HCT116 (cell line): ENCODE measurements at regions not wholly inside any gene's neighbourhood (a gene's known extent, or its start where the extent isn't known, plus 50 kb on each side); places are given as distances from the start of the nearest gene placed in this dataset.

Source experiments
- ATAC-seq: fragments of 200-7000 bp; cut with Tn5 transposase; 2 replicates; pipeline ENCODE4 v1.9.1; 2020; ENCODE audit warnings: mild to moderate bottlenecking, moderate library complexity
- BruUV-seq: library from RNA; stranded (reverse); fragments of 400-500 nt; replicated peaks from 2 replicates; lab custom pipeline; 2021; lab: Mats Ljungman, UMichigan
- CTCF ChIA-PET: fragments of 300-600 bp; sonication (Branson Sonifier 250); formaldehyde crosslinking; loops from one replicate; lab custom pipeline; 2021; ENCODE audit warnings: antibody characterized with exemption; lab: Charles Lee
- POLR2A ChIA-PET: fragments of 300-600, 350-600 bp; sonication (Branson Sonifier 250); formaldehyde crosslinking; loops from one replicate; lab custom pipeline; 2021; ENCODE audit warnings: antibody characterized with exemption; lab: Charles Lee
- RAD21 ChIA-PET, 2 experiments: fragments of 300-600 bp; sonication (Branson Sonifier 250); formaldehyde crosslinking; loops; one replicate each; lab custom pipeline; 2023; ENCODE audit warnings: low total read pairs in 2 of 2; ENCODE audit not compliant: uncharacterized antibody in 2 of 2, unreplicated experiment in 2 of 2, low non-redundant PET in 1 of 2; lab: Charles Lee
- DNase-seq: peaks from one replicate; pipeline ENCODE4 v3.0.0-alpha.2; 2010; ENCODE audit warnings: low read depth, low spot score
- H2AFZ ChIP-seq: fragments of 200-600 bp; shearing (Covaris generic), sonication (generic); 2 replicates; pipeline ENCODE4 v1.6.1; 2017; ENCODE audit warnings: low read depth, mixed run types, mixed read lengths, antibody characterized with exemption, low read length; ENCODE audit not compliant: poor library complexity, severe bottlenecking
- H3K27ac ChIP-seq: 2 replicates; pipeline ENCODE4 v1.5.1; 2012; ENCODE audit warnings: low read depth, low read length
- H3K27me3 ChIP-seq: fragments of 200-600 bp; sonication (generic); 2 replicates; pipeline ENCODE4 v1.6.1; 2016; ENCODE audit warnings: mixed run types, low read length, mixed read lengths; ENCODE audit not compliant: insufficient read depth
- H3K36me3 ChIP-seq, 2 experiments: fragments of 200-500 bp in 1 of 2; fragments of 200-600 bp in 1 of 2; sonication (Bioruptor generic) in 1 of 2; sonication (generic) in 1 of 2; 2 replicates each; pipeline versions ENCODE4 v1.5.1 to v1.6.1; 2014 to 2016; ENCODE audit warnings: low read length in 2 of 2, inconsistent platforms in 1 of 2, mixed read lengths in 1 of 2, mixed run types in 1 of 2; ENCODE audit not compliant: insufficient read depth in 2 of 2, control insufficient read depth in 1 of 2
- H3K4me1 ChIP-seq, 2 experiments: fragments of 200-600 bp in 1 of 2; sonication (generic) in 1 of 2; 2 replicates each; pipeline versions ENCODE4 v1.5.1 to v1.6.1; 2012 to 2017; ENCODE audit warnings: low read length in 2 of 2, inconsistent platforms in 1 of 2, mild to moderate bottlenecking in 1 of 2, mixed read lengths in 1 of 2, mixed run types in 1 of 2, moderate library complexity in 1 of 2; ENCODE audit not compliant: insufficient read depth in 2 of 2, control insufficient read depth in 1 of 2
- H3K4me2 ChIP-seq: fragments of 200-600 bp; sonication (generic); 2 replicates; pipeline ENCODE4 v1.6.1; 2017; ENCODE audit warnings: mixed run types, low read length, mixed read lengths
- H3K4me3 ChIP-seq, 2 experiments: fragments of 200-600 bp in 1 of 2; sonication (generic) in 1 of 2; replicated peaks in 1 of 2; 2 replicates each; pipeline ENCODE4 v1.5.1; 2011 to 2016; ENCODE audit warnings: low read length in 2 of 2, control low read depth in 1 of 2, low read depth in 1 of 2, mild to moderate bottlenecking in 1 of 2, mixed read lengths in 1 of 2, mixed run types in 1 of 2
- H3K79me2 ChIP-seq: fragments of 200-600 bp; sonication (generic); 2 replicates; pipeline ENCODE4 v1.6.1; 2017; ENCODE audit warnings: mild to moderate bottlenecking, mixed run types, low read length, moderate library complexity, mixed read lengths; ENCODE audit not compliant: insufficient read depth
- H3K9ac ChIP-seq: fragments of 200-600 bp; sonication (generic); 2 replicates; pipeline ENCODE4 v1.6.1; 2016; ENCODE audit warnings: low read length, mixed read lengths
- H3K9me2 ChIP-seq: fragments of 200-600 bp; sonication (generic), shearing (Covaris generic); 2 replicates; pipeline ENCODE4 v1.6.1; 2017; ENCODE audit warnings: mixed run types, mild to moderate bottlenecking, moderate library complexity; ENCODE audit not compliant: insufficient read depth
- H3K9me3 ChIP-seq, 2 experiments: fragments of 200-500 bp in 1 of 2; fragments of 200-600 bp in 1 of 2; sonication (Bioruptor generic) in 1 of 2; sonication (generic) in 1 of 2; 2 replicates each; pipeline ENCODE4 v1.6.1; 2014 to 2017; ENCODE audit warnings: low read length in 2 of 2, mixed read lengths in 2 of 2, inconsistent platforms in 1 of 2, low read depth in 1 of 2, mild to moderate bottlenecking in 1 of 2, mixed run types in 1 of 2, moderate library complexity in 1 of 2; ENCODE audit not compliant: control insufficient read depth in 1 of 2, insufficient read depth in 1 of 2
- H4K20me1 ChIP-seq: fragments of 200-600 bp; sonication (generic), shearing (Covaris generic); 2 replicates; pipeline ENCODE4 v1.6.1; 2017; ENCODE audit warnings: mixed run types, mild to moderate bottlenecking, moderate library complexity; ENCODE audit not compliant: insufficient read depth
- CBX3 ChIP-seq: IDR thresholded peaks from 2 replicates; pipeline ENCODE4 v1.6.1; 2012; ENCODE audit warnings: low read depth
- CEBPB ChIP-seq: IDR thresholded peaks from 2 replicates; pipeline ENCODE4 v1.6.1; 2012; ENCODE audit warnings: low read depth
- CTCF ChIP-seq, 3 experiments: fragments of 200-600 bp in 1 of 3; sonication (generic) in 1 of 3; IDR thresholded peaks in 2 of 3; conservative IDR thresholded peaks in 1 of 3; 2 replicates each; pipeline ENCODE4 v1.5.1; 2012 to 2017; ENCODE audit warnings: low read depth in 2 of 3, low read length in 2 of 3, antibody characterized with exemption in 1 of 3, borderline replicate concordance in 1 of 3, control low read depth in 1 of 3, mild to moderate bottlenecking in 1 of 3, mixed read lengths in 1 of 3, mixed run types in 1 of 3, moderate library complexity in 1 of 3; ENCODE audit not compliant: insufficient read depth in 1 of 3
- JUND ChIP-seq: IDR thresholded peaks from 2 replicates; pipeline ENCODE4 v1.6.1; 2012
- POLR2A ChIP-seq: IDR thresholded peaks from 2 replicates; pipeline ENCODE4 v1.7.0; 2011; ENCODE audit warnings: borderline replicate concordance; ENCODE audit not compliant: insufficient read depth, insufficient read length; ENCODE audit errors: extremely low read depth
- POLR2AphosphoS5 ChIP-seq: IDR thresholded peaks from 2 replicates; pipeline ENCODE4 v1.6.1; 2011; ENCODE audit warnings: mild to moderate bottlenecking, low read depth, low read length, moderate library complexity
- RAD21 ChIP-seq: IDR thresholded peaks from 2 replicates; pipeline ENCODE4 v1.6.1; 2012; ENCODE audit warnings: low read depth, mild to moderate bottlenecking
- REST ChIP-seq: IDR thresholded peaks from 2 replicates; pipeline ENCODE4 v1.6.1; 2012; ENCODE audit warnings: low read depth
- SIN3A ChIP-seq: IDR thresholded peaks from 2 replicates; pipeline ENCODE4 v1.6.1; 2012; ENCODE audit warnings: low read depth
- SP1 ChIP-seq: IDR thresholded peaks from 2 replicates; pipeline ENCODE4 v1.6.1; 2012; ENCODE audit warnings: low read depth
- TCF7L2 ChIP-seq: IDR thresholded peaks from 2 replicates; pipeline ENCODE4 v1.7.0; 2011; ENCODE audit warnings: borderline replicate concordance, inconsistent platforms; ENCODE audit not compliant: insufficient read depth, insufficient read length; ENCODE audit errors: extremely low read depth
- ZBTB33 ChIP-seq: IDR thresholded peaks from 2 replicates; pipeline ENCODE4 v1.6.1; 2011; ENCODE audit warnings: mild to moderate bottlenecking, low read length, moderate library complexity; ENCODE audit not compliant: insufficient replicate concordance; ENCODE audit errors: extremely low read depth
- ZNF274 ChIP-seq: fragments of 200-500 bp; sonication (Bioruptor generic); IDR thresholded peaks from 2 replicates; pipeline ENCODE4 v1.6.1; 2014; ENCODE audit warnings: mild to moderate bottlenecking, low read depth, low read length, inconsistent platforms
- intact Hi-C: fragments of 100-400 bp; cut with micrococcal nuclease; formaldehyde crosslinking; loops from 2 replicates; pipeline ENCODE4 v1.10.0; 2022
- TF ChIP-seq, protein P1 (sequence below): IDR thresholded peaks from 2 replicates; pipeline ENCODE4 v1.6.1; 2012
- TF ChIP-seq, protein P2 (sequence below): IDR thresholded peaks from 2 replicates; pipeline ENCODE4 v1.6.1; 2012

DNA sequence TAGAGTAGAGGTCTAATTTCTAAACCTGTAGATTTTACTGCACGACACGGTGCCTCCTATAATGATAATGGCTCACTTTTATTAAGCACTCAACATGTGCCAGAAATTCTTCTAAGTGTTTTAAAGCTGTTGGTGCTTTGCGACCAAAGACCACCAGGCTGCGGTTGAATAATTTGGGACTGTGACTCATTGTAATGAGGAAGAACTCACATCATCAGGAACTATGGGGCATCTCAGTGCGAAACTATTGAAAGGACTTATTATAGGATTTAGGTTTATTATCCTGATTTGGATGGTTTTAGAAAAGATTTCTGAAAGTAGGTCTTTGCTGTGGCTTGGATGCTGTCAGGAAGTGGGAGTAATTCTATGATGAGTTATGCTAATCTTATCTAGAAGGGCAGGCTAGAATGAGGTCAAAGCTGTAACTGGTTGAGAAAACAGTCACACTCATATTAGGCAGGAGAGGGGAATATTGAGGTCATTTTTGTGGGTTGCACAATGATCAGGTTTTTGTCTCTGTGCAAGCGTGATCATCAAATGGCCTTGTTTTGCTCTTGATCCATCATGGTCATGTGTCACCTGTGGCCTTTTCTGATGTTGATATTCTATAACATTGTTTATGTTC, 266.8 kb downstream of the PCDH20 start (continued):
- TF ChIP-seq ZNF274 (no peak), TCF7L2 (no peak)

DNA sequence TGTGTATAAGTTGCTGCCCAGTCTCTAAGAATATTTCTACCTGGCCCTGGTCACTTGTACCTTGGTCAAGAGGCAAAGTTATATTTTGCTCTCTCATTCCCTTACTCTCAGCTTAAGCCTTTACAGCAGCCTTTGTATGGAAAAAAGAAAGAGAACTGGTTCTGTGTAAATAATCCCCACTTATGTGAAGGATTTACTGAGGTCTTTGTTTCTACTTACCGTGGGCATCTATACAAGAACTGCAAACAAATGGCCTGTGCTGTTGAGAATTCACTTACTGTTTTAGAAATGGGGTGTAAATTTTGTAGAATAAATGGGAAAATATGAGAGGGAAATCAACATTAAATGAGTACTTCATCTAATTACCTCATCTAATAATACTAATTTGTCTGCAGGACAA, 267.4 kb downstream of the PCDH20 start:
- no peaks in the 10 kb centered on the region for H3K36me3 ChIP-seq
- no peak overlapping the region for H2AFZ ChIP-seq
- no peaks in the 10 kb centered on the region for H3K27me3 ChIP-seq
- H3K4me1 ChIP-seq: no peaks in the 10 kb centered on the region
- no peak overlapping the region for H3K4me2 ChIP-seq
- ChIA-PET RAD21 (no interaction called here), POLR2A (no interaction called here), CTCF (no interaction called here)
- no peaks in the 10 kb centered on the region for H3K79me2 ChIP-seq
- DNase-seq: no peak
- H3K9me3 ChIP-seq: no peaks in the 10 kb centered on the region; a peak in 2 of 4 replicates
- BruUV-seq: no TSS peak
- TF ChIP-seq CBX3 (no peak), CEBPB (no peak), REST (no peak), RAD21 (no peak), SIN3A (no peak), JUND (no peak), ZBTB33 (no peak), CTCF (IDR thresholded peaks at IDR 0.05 in 2 of 3, conservative IDR thresholded peaks at IDR 0.05 in 1 of 3; ENCODE audit: borderline replicate concordance in 1 of 3, insufficient read depth in 1 of 3, low read depth in 2 of 3, low read length in 2 of 3) (no peak), POLR2AphosphoS5 (no peak), SP1 (no peak), POLR2A (no peak)
- TF ChIP-seq, protein P1, sequence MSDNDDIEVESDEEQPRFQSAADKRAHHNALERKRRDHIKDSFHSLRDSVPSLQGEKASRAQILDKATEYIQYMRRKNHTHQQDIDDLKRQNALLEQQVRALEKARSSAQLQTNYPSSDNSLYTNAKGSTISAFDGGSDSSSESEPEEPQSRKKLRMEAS: no peak
- TF ChIP-seq, protein P2, sequence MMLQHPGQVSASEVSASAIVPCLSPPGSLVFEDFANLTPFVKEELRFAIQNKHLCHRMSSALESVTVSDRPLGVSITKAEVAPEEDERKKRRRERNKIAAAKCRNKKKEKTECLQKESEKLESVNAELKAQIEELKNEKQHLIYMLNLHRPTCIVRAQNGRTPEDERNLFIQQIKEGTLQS: no peak
- intact Hi-C loops: no loop called here
- no peak overlapping the region for H3K4me3 ChIP-seq
- H3K27ac ChIP-seq: no peak overlapping the region
- no peaks in the 10 kb centered on the region; the same call in 1 of the 2 replicates for H4K20me1 ChIP-seq
- no peak for ATAC-seq
- no peak overlapping the region for H3K9ac ChIP-seq
- H3K9me2 ChIP-seq: no peaks in the 10 kb centered on the region
